ENCODE measurements at regions not wholly inside any gene's neighbourhood (a gene's known extent, or its start where the extent isn't known, plus 50 kb on each side); places are given as distances from the start of the nearest gene placed in this dataset.

- Histone ChIP-seq H3K27ac (ENCODE audit: low read length) (no peak overlapping the region), H3K36me3 (ENCODE audit: control insufficient read depth, insufficient read depth, low read length) (no peaks in the 10 kb centered on the region), H3K4me3 (ENCODE audit: low read length) (no peak overlapping the region), H3K4me1 (ENCODE audit: control insufficient read depth, insufficient read depth, low read length) (no peaks in the 10 kb centered on the region), H3K27me3 (ENCODE audit: control insufficient read depth, insufficient read depth, low read length) (peaks cover 3% of the 10 kb centered on the region), H3K9me3 (ENCODE audit: control insufficient read depth, insufficient read depth, low read length) (no peaks in the 10 kb centered on the region)
- no peaks in the 10 kb centered on the region for H3K4me1 Mint-ChIP-seq
- no peak for TF ChIP-seq CTCF (IDR thresholded peaks at IDR 0.05)
- H3K9me3 Mint-ChIP-seq = no peaks in the 10 kb centered on the region
- no peaks in the 10 kb centered on the region for H3K36me3 Mint-ChIP-seq
- no peak overlapping the region for H3K27ac Mint-ChIP-seq
- 86% methylated on average over 22 of the region's 22 CpGs for WGBS (ENCODE audit: insufficient coverage)
- DNase-seq (no peak), ATAC-seq (no peak)
- H3K4me3 Mint-ChIP-seq = no peak overlapping the region
- intact Hi-C loops (cut with micrococcal nuclease) = no loop called here
- no peaks in the 10 kb centered on the region for H3K27me3 Mint-ChIP-seq (ENCODE audit: low read depth in 2 of 2)
These were observed 405.4 kb downstream of the SHANK2 start for GRCh38 chr11:70846781-70847655.

- H3K4me1 ChIP-seq (ENCODE audit: control insufficient read depth, insufficient read depth, low read length) = no peaks in the 10 kb centered on the region
- ATAC-seq (no peak), DNase-seq (no peak)
- Mint-ChIP-seq H3K27me3 (ENCODE audit: low read depth in 2 of 2) (no peaks in the 10 kb centered on the region), H3K9me3 (no peaks in the 10 kb centered on the region), H3K4me1 (no peaks in the 10 kb centered on the region), H3K27ac (no peak overlapping the region), H3K36me3 (no peaks in the 10 kb centered on the region), H3K4me3 (no peak overlapping the region)
- peaks cover 3% of the 10 kb centered on the region for H3K27me3 ChIP-seq (ENCODE audit: control insufficient read depth, insufficient read depth, low read length)
- intact Hi-C loops (cut with micrococcal nuclease) = no loop called here
- H3K27ac ChIP-seq (ENCODE audit: low read length) = no peak overlapping the region
- TF ChIP-seq CTCF (IDR thresholded peaks at IDR 0.05) = no peak
- H3K9me3 ChIP-seq (ENCODE audit: control insufficient read depth, insufficient read depth, low read length) = no peaks in the 10 kb centered on the region
- 87% methylated on average over 13 of the region's 13 CpGs for WGBS (ENCODE audit: insufficient coverage)
- H3K36me3 ChIP-seq (ENCODE audit: control insufficient read depth, insufficient read depth, low read length) = no peaks in the 10 kb centered on the region
- H3K4me3 ChIP-seq (ENCODE audit: low read length) = no peak overlapping the region
These were observed 404.1 kb downstream of the SHANK2 start for GRCh38 chr11:70848243-70848750.

- no peaks in the 10 kb centered on the region for H3K9me3 ChIP-seq (ENCODE audit: control insufficient read depth, insufficient read depth, low read length)
- H3K27me3 ChIP-seq (ENCODE audit: control insufficient read depth, insufficient read depth, low read length) = peaks cover 3% of the 10 kb centered on the region
- DNase-seq (no peak), ATAC-seq (no peak)
- intact Hi-C loops (cut with micrococcal nuclease) = no loop called here
- no peaks in the 10 kb centered on the region for H3K4me1 Mint-ChIP-seq
- no peaks in the 10 kb centered on the region for H3K27me3 Mint-ChIP-seq (ENCODE audit: low read depth in 2 of 2)
- H3K36me3 Mint-ChIP-seq = no peaks in the 10 kb centered on the region
- no peak overlapping the region for H3K27ac ChIP-seq (ENCODE audit: low read length)
- H3K4me3 ChIP-seq (ENCODE audit: low read length) = no peak overlapping the region
- H3K27ac Mint-ChIP-seq = no peak overlapping the region
- H3K9me3 Mint-ChIP-seq = no peaks in the 10 kb centered on the region
- no peak for TF ChIP-seq CTCF (IDR thresholded peaks at IDR 0.05)
- 88% methylated on average over 1 of the region's 3 CpGs for WGBS (ENCODE audit: insufficient coverage)
- H3K4me3 Mint-ChIP-seq = no peak overlapping the region
- H3K4me1 ChIP-seq (ENCODE audit: control insufficient read depth, insufficient read depth, low read length) = no peaks in the 10 kb centered on the region
- no peaks in the 10 kb centered on the region for H3K36me3 ChIP-seq (ENCODE audit: control insufficient read depth, insufficient read depth, low read length)
These were observed 403.3 kb downstream of the SHANK2 start for GRCh38 chr11:70849031-70849430.
